AG08395 (cell line): ENCODE measurements at regions not wholly inside any gene's neighbourhood (a gene's known extent, or its start where the extent isn't known, plus 50 kb on each side); places are given as distances from the start of the nearest gene placed in this dataset.
"Not testable (repeated sequence)": the region's sequence is repeated elsewhere in the genome, so short reads cannot be mapped to it uniquely, and the experiment has no call there.

Experiments used
- DNase-seq: peaks from one replicate; pipeline ENCODE4 v3.0.0; 2012; ENCODE audit warnings: mixed read lengths, low spot score

DNA sequence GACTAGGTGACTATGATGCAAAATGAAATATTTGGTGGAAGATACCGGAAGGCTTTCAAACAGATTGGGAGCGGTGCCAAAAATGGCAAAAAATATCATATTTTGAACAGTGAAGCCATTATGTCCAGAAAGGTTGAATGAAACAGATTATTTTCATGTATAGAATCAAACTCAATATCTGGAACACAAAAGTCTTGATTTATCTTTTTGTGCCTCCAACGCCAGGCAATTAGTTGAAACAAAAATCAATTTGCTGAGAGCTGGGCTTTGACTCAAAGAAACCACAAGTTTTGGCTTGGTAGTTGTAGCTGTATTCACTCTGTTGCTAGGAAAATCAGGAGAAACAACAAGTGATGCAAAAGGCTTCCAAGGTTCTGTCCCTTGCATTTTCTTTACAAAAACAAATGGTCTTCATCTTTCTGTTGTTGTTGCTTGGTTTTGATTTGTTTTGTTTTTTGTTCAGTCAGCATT is 421.7 kb upstream of the TYRP1 start:
- no peak for DNase-seq

DNA sequence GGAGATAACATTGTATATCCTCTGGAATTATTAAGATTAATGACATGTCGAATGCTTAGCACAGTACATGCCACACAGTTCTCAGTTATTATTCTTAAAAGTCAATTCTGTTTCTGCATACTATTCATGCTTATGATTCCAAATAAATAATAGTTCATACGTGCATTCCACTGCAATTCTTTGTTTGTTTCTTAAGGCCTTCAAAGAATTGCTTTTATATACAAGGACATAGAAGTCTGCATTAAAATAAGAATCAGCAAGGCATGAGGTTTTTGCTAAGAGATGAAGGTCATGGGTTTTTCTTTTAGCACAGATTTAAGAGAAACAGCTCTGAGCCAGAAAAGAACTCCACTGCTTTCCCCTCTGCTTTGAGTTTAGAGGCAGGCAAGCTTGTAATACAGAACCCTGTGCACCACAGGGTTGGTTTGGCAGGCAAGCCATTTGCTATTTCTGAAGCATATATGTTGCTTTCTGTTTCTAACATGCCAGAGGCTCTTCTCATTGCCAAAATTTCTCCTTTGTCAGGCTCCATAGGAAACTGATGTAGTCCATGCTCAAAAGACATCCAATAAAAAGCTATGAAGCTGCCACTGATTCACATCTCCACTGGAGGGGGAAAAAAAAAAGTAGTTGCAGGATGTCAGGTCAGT is 420.6 kb upstream of the TYRP1 start:
- DNase-seq: no peak

- DNase-seq: no peak
Observed at GRCh38 chr9:12274577-12274976, 418.6 kb upstream of the TYRP1 start.

DNA sequence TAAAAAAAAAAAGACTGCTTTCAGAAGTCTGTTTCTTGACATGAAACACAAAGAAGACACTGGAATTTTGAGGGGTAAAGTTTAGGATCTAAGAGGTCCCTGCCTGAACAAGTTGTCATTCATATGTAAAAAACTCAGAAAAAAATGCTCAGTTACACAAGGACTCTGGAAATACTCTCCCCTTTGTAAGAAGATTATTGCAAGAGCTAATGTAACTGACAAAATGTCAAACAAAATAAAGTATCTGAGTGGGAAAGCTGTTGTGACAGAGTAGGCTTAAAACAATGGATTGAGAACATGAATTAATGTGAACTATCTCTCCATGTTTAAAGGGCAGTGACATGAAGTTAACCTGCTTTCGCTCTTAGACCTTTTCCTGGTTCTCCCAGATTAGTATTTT is 416.7 kb upstream of the TYRP1 start:
- no peak for DNase-seq

GRCh38 chr9:12289711-12290110 is 403.5 kb upstream of the TYRP1 start:
- no peak for DNase-seq

GRCh38 chr9:12290166-12290869 is 402.9 kb upstream of the TYRP1 start:
- DNase-seq: no peak

- DNase-seq: no peak
Observed at GRCh38 chr9:12305211-12305610, 388.0 kb upstream of the TYRP1 start.

- no peak for DNase-seq
Observed at GRCh38 chr9:12314589-12314988, 378.6 kb upstream of the TYRP1 start.

- no peak for DNase-seq
Observed at GRCh38 chr9:12318732-12319685, 374.2 kb upstream of the TYRP1 start.

DNA sequence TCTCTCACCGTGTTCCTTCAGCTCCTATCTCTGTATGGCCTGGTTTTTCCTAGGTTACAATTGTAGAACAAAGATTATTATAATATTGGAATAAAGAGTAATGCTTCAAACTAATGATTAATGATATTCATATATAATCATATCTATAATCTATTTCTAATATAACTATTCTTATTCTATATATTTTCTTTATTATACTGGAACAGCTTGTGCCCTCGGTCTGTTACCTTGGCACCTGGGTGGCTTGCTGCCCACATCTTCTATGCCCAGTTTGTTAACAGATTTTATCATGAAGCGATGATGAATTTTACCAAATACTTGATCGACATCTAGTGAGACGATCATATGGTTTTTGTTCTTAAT is 363.6 kb upstream of the TYRP1 start:
- DNase-seq: no peak

DNA sequence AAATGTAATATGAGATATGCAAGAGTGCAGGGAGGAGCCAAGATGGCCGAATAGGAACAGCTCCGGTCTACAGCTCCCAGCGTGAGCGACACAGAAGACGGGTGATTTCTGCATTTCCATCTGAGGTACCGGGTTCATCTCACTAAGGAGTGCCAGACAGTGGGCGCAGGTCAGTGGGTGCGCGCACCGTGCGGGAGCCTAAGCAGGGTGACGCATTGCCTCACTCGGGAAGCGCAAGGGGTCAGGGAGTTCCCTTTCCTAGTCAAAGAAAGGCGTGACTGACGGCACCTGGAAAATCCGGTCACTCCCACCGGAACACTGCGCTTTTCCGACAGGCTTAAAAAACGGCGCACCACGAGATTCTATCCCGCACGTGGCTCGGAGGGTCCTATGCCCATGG is 359.2 kb upstream of the TYRP1 start:
- not testable (repeated sequence) for DNase-seq

DNA sequence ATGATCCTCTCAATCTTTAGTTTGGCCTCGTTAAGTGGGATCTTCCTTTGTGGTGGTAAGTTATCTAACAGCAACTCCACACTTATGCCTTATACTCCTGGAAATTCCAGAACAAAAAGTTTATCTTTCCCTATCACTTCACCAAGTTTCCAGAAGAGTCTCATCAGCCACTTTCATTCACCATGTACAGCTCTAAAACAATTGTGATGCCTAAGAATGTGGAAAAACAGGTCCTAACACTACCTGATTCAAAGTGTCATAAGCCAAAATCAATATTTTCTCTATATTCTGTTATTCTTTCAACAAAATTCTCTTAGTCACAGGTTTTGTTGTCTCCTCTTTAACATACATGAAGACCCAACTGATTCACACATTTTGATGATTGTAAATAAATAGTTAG is 342.4 kb upstream of the TYRP1 start:
- DNase-seq: no peak

GRCh38 chr9:12351293-12352044 is 341.7 kb upstream of the TYRP1 start:
- no peak for DNase-seq

DNA sequence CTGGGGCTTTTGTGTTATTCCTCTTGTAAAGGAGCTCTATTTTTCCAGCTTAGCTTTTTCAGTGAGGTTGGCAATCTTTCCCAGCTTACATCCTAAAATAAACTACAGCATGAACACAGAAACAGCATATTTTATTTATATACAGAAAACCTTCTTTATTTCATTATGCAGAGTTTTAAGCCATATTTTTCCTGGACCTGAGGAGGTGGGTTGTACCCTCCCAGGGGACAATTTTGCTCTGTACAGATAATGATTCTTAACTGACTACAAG is 341.2 kb upstream of the TYRP1 start:
- no peak for DNase-seq

GRCh38 chr9:12363439-12363838 is 329.7 kb upstream of the TYRP1 start:
- no peak for DNase-seq

GRCh38 chr9:12368569-12368968 is 324.6 kb upstream of the TYRP1 start:
- DNase-seq: no peak

GRCh38 chr9:12391839-12392509 is 301.2 kb upstream of the TYRP1 start:
- no peak for DNase-seq

DNA sequence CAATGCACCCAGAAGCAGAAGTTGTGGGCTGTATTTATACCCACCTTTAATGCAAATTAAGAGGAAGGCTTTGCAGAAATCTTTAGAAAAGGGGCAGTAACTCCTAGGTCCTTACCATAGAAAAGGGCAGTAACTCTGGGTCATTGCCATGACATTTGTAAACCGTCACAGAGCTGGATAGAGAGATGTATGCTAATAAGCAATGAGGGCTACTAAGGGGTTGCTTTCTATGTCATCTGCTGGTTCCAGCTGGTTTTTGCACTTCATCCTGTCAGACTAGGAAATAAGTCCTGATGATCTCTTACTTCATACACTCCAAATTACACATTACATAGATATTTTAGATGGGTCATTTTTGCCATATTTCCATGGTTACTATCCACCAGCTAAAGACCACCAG is 299.1 kb upstream of the TYRP1 start:
- DNase-seq: no peak

GRCh38 chr9:12403721-12404120 is 289.5 kb upstream of the TYRP1 start:
- no peak for DNase-seq

DNA sequence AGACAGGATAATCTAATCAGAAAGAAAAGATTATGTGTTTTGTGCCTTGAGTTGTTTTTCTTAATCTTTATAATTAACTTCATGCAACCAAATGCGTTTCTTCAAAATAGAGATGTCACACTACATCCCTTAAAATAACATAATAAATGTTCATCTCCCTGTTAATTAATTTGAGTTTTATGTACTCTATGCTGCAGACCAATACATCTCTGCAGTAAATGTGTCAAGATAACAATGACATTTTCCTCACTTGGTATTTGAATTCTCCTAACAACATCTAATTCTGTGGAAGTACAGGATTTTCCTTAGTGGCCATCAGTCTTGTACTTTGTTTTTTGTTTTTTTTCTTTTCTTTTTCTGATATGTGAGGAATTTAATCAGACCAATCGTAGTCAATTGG is 279.2 kb upstream of the TYRP1 start:
- DNase-seq: no peak

DNA sequence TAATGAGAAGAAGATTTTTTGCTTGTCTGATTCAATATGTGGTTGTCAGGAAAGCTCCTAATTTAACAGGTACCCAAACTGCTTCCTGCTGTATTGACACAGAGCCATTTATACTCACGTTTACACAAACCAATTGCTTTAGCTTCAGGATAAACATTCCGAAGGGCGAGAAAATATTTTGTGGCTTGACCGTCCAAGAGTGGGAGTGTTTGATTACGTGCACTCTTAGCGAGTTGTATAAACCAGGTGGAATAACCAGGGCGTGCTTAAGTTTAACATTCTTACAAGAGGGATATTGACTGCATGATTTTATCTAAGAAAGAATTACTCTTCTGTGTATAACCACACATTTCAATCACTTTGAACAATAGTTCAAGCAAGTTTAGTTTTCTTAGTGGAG is 278.7 kb upstream of the TYRP1 start:
- no peak for DNase-seq

DNA sequence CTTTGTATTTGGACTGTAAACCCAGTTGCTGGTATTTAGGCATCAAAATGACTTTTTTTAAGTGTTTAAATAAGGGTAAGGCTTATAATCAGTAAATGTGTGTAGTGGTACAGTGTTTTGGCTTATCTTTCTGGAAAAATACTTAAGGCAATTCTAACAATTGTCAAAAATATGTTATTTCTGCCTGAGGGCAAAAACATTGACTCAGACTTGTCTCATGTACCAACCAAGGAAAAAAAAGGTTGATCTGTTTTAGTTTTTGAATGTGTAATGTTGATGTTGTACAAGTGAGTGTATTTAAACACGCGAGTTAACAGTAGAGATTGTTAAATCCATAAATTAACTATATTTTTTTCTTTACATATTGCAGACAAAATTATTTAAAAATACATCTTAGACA is 277.8 kb upstream of the TYRP1 start:
- no peak for DNase-seq
